HG02642 (cell line): ENCODE measurements at regions not wholly inside any gene's neighbourhood (a gene's known extent, or its start where the extent isn't known, plus 50 kb on each side); places are given as distances from the start of the nearest gene placed in this dataset.
"Not testable (repeated sequence)": the region's sequence is repeated elsewhere in the genome, so short reads cannot be mapped to it uniquely, and the experiment has no call there.

Experiments used
- ATAC-seq: cut with Tn5 transposase; IDR thresholded peaks from one replicate; pipeline ENCODE4 v1.9.1; 2021; ENCODE audit warnings: mild to moderate bottlenecking; ENCODE audit not compliant: unreplicated experiment, poor library complexity

DNA sequence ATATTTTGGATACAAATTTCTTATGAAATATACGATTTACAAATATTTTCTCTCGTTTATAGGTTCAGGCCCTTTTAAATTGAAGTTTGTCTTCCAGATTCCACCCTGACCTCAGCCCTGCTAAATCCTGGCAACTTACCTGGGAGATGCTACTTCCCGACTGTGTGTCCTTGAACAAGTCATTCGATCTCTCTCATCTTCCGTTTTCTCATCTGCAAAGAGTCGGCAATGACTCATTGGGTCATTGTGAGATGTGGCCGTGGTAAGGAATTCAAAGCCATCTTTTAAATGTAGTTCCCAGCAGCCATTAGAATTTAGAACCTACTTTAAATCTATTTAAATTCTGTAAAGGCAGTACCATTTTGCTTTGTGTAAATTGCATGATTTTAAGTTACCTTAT is 72.5 kb downstream of the LHX2 start:
- no peak for ATAC-seq

GRCh38 chr9:124087226-124087625 is 75.7 kb downstream of the LHX2 start:
- ATAC-seq = no peak

- no peak for ATAC-seq
These were observed 76.9 kb downstream of the LHX2 start for GRCh38 chr9:124088476-124088837.

GRCh38 chr9:124089631-124090488 is 78.3 kb downstream of the LHX2 start:
- peak; percentile 65 for ATAC-seq

DNA sequence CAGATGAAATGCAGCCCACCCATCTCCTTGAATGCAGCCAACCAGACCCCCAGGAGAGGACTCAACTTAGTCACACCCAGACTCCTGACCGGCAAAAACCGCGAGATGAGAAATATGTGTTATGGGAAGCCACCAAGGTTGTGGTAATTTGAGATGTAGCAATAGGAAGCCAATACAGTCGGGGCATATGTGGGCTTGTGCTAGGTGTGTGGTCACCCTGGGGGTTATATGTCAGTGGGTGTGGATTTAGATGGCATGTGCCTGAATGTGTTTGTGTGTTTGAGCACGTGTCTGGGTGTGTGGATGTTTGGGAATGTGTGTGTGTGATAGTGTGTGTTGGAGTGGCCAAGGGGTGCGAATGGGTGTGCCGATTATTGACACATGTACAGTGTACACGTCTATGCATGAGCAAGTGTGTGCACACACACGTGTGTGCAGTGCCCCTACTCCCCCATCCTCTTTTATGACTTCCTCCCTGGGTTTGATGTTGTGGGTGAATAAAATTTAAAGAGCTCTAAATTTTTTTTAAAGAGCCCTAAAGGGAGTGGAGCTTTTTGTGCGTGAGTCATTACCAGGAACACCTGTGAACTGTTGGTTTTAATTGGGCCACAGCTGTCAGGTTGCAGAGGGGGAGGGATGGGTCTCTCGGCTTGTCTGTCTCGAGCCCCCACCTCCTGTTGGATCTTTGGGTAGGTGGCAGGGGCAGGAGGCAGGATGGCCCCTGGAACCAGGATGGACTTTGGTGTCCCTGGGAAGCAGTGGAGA is 86.8 kb downstream of the LHX2 start:
- ATAC-seq = no peak

DNA sequence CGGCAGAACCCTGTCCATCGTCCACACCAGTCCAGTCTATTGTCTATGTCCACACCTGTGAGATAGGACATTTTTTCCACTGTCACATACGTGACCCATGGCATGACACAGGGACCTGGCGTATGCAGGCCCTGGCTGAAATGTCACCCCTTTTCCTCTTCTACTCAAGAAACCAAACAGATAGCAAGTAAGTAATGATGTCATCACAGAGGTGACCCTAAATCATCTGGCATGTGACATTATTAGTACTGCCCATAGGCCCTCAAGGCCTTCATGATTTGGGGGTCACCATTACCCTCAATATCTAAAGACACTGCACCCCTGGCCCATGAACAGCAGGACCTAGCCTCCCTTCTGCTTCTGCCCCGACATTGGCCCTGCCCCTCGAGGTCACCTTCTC is 88.3 kb downstream of the LHX2 start:
- no peak for ATAC-seq

DNA sequence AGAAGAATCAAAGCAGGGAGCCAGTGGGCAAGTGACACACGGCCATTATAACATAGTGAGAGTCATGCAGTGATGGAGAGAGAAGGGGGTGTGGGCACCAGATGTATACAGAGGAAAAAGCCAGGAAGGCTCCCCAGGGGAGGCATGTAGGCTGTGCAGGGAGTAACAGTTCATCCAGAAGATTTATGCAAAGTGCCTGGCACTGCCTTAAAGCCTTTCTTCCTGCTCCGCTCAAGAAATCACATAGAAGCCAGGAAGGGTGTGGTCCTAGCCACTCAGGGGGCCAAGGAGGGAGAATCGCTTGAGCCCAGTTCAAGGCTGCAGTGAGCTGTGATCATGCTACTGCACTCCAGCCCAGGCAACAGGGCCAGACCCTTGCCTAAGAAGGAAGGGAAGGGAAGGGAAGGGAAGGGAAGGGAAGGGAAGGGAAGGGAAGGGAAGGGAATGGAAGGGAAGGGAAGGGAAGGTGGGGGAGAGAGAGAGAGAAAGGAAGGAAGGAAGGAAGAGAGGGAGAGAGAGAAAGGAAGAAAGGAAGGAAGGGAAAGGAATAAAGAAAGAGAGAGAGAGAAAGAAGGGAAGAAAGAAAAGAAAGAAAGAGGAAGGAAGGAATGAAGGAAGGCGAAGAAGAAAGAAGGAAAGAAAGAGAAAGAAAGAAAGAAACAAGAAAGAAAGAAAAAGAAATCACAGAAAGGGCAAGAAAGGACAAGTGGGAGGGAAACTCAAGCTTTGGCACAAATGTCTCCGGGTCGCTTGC is 89.8 kb downstream of the LHX2 start:
- no peak for ATAC-seq

- no peak for ATAC-seq
These were observed 90.4 kb downstream of the LHX2 start for GRCh38 chr9:124101969-124102345.

DNA sequence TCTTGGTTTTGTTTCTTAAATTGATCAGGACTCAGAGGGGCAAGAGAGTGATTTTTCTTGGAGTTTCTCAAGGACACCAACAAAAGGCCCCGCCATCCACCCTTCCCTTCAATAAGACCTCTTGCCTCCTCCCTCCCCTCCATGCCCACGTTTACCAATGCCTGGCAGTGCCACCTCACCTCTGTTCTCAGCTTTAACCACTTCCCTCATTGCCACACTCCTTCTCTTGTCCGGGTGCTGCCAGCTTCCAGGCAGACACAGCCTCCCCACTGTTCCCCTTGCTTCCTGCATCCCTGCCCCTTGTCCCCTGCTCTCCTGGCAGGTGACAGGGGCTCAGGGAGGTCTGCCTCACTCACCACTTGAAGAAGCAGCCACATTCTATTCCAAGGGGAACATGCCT is 90.8 kb downstream of the LHX2 start:
- no peak for ATAC-seq

GRCh38 chr9:124105266-124105665 is 93.7 kb downstream of the LHX2 start:
- ATAC-seq = no peak

- no peak for ATAC-seq
These were observed 96.6 kb downstream of the LHX2 start for GRCh38 chr9:124108216-124108615.

DNA sequence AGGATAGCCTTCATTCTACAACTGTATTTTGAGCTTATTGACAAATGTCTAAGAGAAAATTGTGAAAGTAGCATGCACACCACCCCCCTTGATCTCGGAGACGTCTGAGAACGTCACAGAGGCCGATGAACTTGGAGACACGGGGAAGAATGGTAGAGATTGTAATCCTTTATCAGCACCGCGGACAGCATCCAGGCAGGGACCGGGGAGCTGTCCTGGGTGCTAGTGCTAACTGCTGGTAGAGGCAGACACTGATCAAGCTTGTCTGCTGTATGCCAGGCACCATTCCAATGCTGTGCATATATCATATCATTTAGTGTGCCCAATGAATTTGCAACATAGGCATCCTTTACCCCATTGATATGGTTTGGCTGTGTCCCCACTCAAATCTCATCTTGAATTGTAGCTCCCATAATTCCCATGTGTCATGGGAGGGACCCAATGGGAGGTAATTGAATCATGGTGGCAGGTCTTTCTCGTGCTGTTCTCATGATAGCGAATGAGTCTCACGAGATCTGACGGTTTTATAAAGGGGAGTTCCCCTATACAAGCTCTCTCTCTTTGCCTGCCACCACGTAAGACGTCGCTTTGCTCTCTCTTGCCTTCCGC is 98.8 kb downstream of the LHX2 start:
- ATAC-seq = no peak

GRCh38 chr9:124116683-124117363 is 105.3 kb downstream of the LHX2 start:
- ATAC-seq = no peak

- ATAC-seq = no peak
These were observed 107.3 kb downstream of the LHX2 start for GRCh38 chr9:124118894-124119293.

DNA sequence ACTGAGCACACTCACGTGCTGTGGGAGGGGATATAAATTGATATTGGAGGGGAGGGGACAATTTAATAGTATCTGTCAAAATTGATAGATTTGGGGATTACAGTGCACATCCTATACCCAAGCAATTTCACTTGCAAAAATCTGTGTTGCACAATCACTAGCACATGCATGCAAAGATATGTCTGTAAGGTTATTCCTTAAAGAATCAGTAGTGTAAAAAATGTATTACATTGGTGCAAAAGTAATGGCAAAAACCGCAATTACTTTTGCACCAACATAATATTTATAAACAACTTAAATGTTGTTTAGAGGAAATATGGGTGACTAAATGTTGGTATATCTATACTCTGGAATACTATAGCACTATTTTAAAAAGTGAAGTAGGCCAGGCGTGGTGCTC is 108.7 kb downstream of the LHX2 start:
- no peak for ATAC-seq

DNA sequence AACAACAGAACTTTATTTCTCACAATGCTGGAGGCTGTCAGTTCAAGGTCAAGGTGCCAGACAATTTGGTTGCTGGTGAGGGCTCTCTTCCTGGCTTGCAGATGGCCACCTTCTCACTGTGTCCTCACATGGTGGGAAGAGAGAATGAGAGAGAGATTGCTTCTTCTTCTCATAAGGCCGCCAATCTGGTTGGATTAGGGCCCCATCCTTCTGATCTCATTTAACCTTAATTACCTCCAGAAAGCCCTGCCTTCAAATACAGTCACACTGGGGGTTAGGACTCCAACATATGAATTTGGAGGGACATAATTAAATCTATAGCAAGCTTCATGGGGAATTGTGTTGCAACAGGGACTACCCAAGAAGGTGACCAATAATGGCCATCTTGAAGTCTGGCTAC is 110.2 kb downstream of the LHX2 start:
- no peak for ATAC-seq

DNA sequence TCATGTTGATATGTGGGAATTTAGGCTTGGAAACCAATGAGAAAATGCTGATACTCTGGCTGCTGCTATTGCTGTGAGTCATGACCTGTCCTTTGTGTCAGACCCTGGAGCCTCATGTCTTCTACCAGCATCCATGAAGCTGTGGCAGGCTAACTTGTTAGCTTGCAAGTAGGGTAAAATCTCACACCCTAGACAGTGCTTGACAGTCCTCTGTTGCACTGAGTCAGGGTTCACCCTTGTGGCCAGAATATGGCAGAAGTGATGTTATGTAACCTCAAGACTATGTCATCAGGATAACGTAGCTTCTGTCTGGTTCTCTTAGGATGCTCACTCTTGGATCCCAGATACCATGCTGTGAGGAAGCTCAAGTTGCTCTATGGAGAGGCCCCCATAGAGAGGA is 110.8 kb downstream of the LHX2 start:
- ATAC-seq = no peak

GRCh38 chr9:124122813-124123462 is 111.4 kb downstream of the LHX2 start:
- no peak for ATAC-seq

GRCh38 chr9:124123621-124124020 is 112.1 kb downstream of the LHX2 start:
- not testable (repeated sequence) for ATAC-seq
